ENCODE measurements at regions not wholly inside any gene's neighbourhood (a gene's known extent, or its start where the extent isn't known, plus 50 kb on each side); places are given as distances from the start of the nearest gene placed in this dataset.
"Not testable (repeated sequence)": the region's sequence is repeated elsewhere in the genome, so short reads cannot be mapped to it uniquely, and the experiment has no call there.

DNA sequence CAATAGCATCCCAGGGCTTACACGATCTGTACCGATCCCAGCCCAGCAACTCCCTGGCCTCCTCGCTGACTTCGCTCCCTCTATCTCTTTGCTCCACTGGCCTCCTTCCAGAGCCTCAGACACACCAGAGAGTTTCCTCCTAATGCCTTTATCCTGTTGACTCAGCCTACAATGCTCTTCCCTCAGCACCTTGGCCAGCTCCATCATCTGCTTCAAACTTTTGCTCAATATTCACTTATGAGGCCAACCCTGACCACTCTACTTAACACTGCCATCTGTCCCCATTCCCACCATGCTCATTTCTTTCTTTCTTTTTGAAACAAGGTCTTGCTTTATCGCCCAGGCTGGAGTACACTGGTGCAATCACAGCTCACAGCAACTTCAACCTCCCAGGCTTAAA, 180.9 kb downstream of the CEP170 start:
- DNase-seq, result not testable (repeated sequence)

- not testable (repeated sequence) for DNase-seq
Observed at GRCh38 chr1:243067056-243067455, 188.0 kb downstream of the CEP170 start.

- not testable (repeated sequence) for DNase-seq
Observed at GRCh38 chr1:243061965-243062364, 193.1 kb downstream of the CEP170 start.

GRCh38 chr1:243055510-243055909, 199.6 kb downstream of the CEP170 start:
- not testable (repeated sequence) for DNase-seq

DNA sequence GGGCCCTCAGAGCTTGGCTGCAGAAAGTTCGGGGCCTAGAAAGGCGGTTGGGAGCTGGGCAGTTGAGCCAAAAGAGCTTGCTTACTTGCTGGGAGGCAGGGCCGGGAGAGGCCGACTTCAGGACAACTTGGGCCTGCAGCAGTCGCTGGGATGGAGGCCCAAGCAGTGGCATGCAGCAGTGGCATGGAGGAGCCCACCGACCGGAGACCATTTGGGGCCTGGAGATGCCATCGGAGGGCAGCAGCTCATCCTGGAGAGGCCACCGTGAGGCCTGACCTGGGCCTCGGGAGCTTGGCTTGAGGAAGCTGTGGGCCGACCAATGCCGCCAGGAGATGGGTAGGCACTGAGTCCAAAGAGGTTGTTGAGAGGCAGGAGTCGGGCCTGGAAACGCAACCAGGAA, 200.0 kb downstream of the CEP170 start:
- DNase-seq, result not testable (repeated sequence)

DNA sequence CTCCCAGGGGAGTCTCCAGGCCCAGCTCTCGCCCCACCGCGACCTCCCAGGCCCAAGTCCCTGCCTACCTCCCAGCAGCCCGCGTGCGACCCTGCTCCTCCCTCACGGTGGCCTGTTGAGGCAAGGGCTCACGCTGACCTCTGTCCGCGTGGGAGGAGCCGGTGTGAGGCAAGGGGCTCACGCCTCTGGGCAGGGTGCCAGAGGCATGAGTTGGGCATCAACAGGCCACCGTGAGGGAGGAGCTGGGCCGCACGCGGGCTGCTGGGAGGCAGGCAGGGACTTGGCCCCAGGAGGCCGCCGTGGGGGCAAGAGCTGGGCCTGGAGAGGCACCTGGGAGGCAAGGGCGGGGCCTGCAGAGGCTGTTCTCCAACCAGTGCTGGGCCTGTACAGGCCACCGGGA, 200.4 kb downstream of the CEP170 start:
- DNase-seq, result not testable (repeated sequence)

DNA sequence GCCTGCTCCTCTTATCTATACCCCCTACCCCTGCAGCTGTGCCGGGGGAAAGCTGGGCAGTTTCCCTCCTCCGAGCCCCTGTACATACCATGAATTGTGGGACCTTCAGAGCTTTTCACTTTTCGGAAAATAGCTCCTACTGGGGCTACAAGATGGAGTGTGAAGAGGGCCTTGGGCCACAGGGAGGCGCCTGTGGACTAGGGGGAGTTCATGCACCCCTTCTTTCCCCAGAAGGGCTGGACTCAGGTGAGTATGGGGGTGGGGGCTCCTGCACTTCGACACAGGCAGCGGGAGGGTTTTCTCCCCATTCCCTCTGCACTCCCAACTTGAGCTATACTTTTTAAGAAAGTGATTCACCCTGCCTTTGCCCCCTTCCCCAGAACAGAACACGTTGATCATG, 202.0 kb downstream of the CEP170 start:
- not testable (repeated sequence) for DNase-seq

DNA sequence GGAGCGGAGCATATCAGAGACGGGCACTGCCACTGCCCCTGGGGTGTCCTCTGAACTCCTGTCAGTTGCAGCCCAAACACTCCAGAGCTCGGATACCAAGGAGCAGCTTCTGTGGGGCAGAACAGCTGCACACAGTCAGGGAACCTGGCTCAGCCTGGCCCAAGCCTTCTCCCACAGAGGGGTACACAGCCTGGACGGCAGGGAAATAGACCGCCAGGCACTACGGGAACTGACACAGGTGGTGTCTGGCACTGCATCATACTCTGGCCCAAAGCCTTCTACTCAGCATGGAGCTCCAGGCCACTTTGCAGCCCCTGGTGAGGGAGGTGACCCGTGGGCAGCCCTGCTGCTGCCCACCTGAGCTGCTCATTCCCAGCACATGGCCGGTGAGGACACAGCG, 204.5 kb downstream of the CEP170 start:
- not testable (repeated sequence) for DNase-seq

- not testable (repeated sequence) for DNase-seq
Observed at GRCh38 chr1:243049716-243050115, 205.4 kb downstream of the CEP170 start.

- not testable (repeated sequence) for DNase-seq
Observed at GRCh38 chr1:243021365-243021764, 233.7 kb downstream of the CEP170 start.

- DNase-seq, result not testable (repeated sequence)
Observed at GRCh38 chr1:243019030-243019635, 235.9 kb downstream of the CEP170 start.

- not testable (repeated sequence) for DNase-seq
Observed at GRCh38 chr1:243010719-243011118, 244.4 kb downstream of the CEP170 start.

DNA sequence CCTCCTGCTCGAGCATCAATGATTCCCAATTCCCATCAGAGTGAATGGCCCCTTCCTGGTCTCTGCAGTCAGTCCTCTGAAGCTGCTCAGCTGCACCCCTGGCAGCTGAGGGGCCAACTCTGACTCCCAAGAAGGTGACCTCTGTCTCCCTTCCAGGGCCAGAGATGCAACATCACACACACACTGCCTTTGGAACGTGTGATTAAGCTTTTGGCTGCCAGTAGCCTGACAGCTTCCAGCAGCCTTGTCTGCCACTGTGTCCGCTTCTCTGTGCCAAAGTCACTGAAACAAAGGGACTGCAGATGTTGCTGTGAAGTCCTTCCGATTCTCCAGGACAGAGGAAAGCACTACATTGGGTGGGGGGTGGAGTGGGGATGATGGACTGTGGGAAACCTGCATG, 254.1 kb downstream of the CEP170 start:
- peak in 1 of 56 donors; percentile 1 for DNase-seq

- DNase-seq, result not testable (repeated sequence)
Observed at GRCh38 chr1:242992776-242993175, 262.3 kb downstream of the CEP170 start.

GRCh38 chr1:242985096-242985495, 270.0 kb downstream of the CEP170 start:
- DNase-seq, result not testable (repeated sequence)

DNA sequence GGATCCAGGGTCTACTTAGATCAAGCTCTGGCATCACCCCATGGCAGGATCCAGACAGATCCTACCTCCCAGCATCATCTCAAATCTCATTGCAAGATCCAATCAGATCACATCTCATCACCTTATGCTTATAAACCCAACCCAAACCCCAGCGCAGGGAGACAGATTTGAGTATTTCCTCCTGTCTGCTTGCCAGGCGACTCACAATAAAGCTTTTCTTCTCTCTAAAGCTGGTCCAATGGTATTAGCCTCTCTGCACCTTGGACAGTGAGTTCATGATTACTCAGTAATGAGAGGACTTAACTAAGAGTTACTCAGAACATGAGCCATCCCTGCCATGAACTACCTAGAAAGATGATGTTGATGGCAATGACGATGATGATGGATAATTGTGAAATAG, 281.7 kb downstream of the CEP170 start:
- not testable (repeated sequence) for DNase-seq

- no peak for DNase-seq
Observed at GRCh38 chr1:242966892-242967291, 288.2 kb downstream of the CEP170 start.

GRCh38 chr1:242959397-242959796, 295.7 kb downstream of the CEP170 start:
- not testable (repeated sequence) for DNase-seq

GRCh38 chr1:242954945-242955344, 300.1 kb downstream of the CEP170 start:
- peak in 4 of 56 donors; percentile 2 to 8 (median 4) for DNase-seq

DNA sequence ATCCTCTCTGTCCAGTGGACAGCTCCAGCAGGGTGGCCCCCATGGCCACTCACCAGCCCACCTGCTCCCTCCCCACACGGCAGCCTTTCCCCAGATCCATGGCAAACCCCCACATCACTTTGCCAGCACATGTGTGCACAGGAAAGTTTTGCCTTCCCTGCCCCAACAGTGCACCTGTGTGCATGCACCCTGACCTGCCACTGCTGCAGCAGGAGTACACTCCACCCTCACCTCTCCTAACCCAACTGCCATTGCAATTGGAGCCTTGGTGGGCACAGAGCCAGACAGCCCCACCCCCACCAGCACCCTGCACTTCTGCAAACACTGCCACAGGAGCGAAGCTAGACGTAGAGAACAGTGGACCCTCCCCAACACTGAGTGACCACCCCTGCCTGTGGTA, 308.9 kb downstream of the CEP170 start:
- no peak for DNase-seq

DNA sequence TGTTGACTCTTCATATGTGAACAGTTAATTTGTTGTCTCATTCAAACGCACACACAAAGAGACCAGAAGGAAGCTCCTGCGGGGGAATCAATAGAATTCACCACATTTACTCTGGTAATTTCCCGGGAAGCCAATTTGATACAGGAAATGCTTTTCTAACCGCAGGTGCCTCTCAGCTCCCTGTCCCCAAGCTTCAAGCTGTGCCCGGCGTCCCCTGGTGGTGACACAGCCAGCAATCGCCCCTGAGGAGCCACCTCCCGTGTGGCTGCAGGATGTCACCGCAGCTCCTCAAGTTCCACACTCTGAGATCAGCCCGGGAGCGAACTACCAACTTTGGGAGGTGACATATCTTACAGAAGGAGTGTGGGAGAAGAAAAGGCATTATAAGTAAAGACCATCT, 318.4 kb downstream of the CEP170 start:
- DNase-seq, result peak in 3 of 56 donors; percentile 0 to 4 (median 2)

- DNase-seq, result not testable (repeated sequence)
Observed at GRCh38 chr1:242924717-242925116, 330.4 kb downstream of the CEP170 start.

DNA sequence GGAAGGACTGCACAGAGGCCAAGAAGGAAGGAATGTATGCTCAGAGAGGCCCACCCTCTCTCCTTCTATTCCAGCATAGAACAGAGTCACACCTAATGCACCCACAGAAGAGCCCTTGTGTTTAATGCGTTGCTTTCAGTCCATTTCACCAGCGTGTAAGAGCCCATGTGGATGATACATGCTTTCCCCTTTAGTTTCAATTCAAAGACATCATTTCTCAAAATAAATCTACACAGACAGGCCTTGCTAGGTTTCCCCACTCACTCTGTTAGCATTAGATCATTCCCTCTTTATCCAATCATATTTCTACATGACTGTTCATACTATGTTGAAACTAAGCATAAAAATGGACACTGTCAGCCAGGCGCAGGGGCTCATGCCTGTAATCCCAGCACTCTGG, 331.5 kb downstream of the CEP170 start:
- not testable (repeated sequence) for DNase-seq

GRCh38 chr1:242914729-242915128, 340.4 kb downstream of the CEP170 start:
- DNase-seq, result not testable (repeated sequence)
